HEK293 (cell line): ENCODE measurements at regions not wholly inside any gene's neighbourhood (a gene's known extent, or its start where the extent isn't known, plus 50 kb on each side); places are given as distances from the start of the nearest gene placed in this dataset.

ENCODE experiments used
- CTCF ChIA-PET: fragments of 350-600 bp; formaldehyde crosslinking; extraction: SDS; loops from one replicate; lab custom pipeline; 2021; ENCODE audit warnings: antibody characterized with exemption; lab: Yijun Ruan, JAX
- POLR2A ChIA-PET: fragments of 300-600 bp; formaldehyde crosslinking; extraction: SDS; loops from one replicate; lab custom pipeline; 2020; ENCODE audit warnings: antibody characterized with exemption, inconsistent platforms; lab: Yijun Ruan, JAX
- H3K27ac ChIP-seq: fragments of 200-500 bp; sonication (Bioruptor generic); 2 replicates; pipeline ENCODE4 v1.5.1; 2014; ENCODE audit warnings: low read depth, low read length, control low read depth, inconsistent platforms; ENCODE audit errors: extremely low read depth
- H3K36me3 ChIP-seq, 2 experiments: fragments of 200-500 bp in 1 of 2; sonication (Bioruptor generic) in 1 of 2; 1 replicate in 1 of 2; 2 replicates in 1 of 2; pipeline ENCODE4 v1.5.1; 2014 to 2017; ENCODE audit warnings: inconsistent platforms in 2 of 2, low read length in 2 of 2; ENCODE audit not compliant: control insufficient read depth in 2 of 2, insufficient read depth in 1 of 2
- H3K4me1 ChIP-seq: fragments of 200-500 bp; sonication (Bioruptor generic); 2 replicates; pipeline ENCODE4 v1.5.1; 2014; ENCODE audit warnings: mild to moderate bottlenecking, low read length, inconsistent platforms; ENCODE audit not compliant: control insufficient read depth, insufficient read depth
- H3K4me3 ChIP-seq: 2 replicates; pipeline ENCODE4 v1.5.1; 2011; ENCODE audit warnings: low read depth, mild to moderate bottlenecking, control low read depth, low read length, moderate library complexity
- H3K9me3 ChIP-seq: fragments of 200-500 bp; sonication (Bioruptor generic); 2 replicates; pipeline ENCODE4 v1.5.1; 2014; ENCODE audit warnings: low read depth, low read length, inconsistent platforms; ENCODE audit not compliant: control insufficient read depth, insufficient read depth
- BCL11A ChIP-seq: fragments of 450-650 bp; formaldehyde crosslinking; IDR thresholded peaks from 2 replicates; pipeline ENCODE4 v1.5.1; 2016; ENCODE audit warnings: low read depth, missing biosample characterization, missing genetic modification characterization
- MEIS1 ChIP-seq: sonication (generic); formaldehyde crosslinking; IDR thresholded peaks from 2 replicates; pipeline ENCODE4 v1.8.1; 2022; ENCODE audit warnings: missing genetic modification reagents, mild to moderate bottlenecking, borderline replicate concordance
- PRDM10 ChIP-seq: fragments of 450-650 bp; formaldehyde crosslinking; IDR thresholded peaks from 2 replicates; pipeline ENCODE4 v1.5.1; 2016; ENCODE audit warnings: missing biosample characterization, missing genetic modification characterization
- SP2 ChIP-seq: fragments of 450-650 bp; formaldehyde crosslinking; IDR thresholded peaks from 2 replicates; pipeline ENCODE4 v1.5.1; 2016; ENCODE audit warnings: missing biosample characterization, missing genetic modification characterization
- ZBTB7A ChIP-seq: fragments of 450-650 bp; formaldehyde crosslinking; IDR thresholded peaks from 2 replicates; pipeline ENCODE4 v1.5.1; 2016; ENCODE audit warnings: low read depth, missing biosample characterization, missing genetic modification characterization
- ZNF174 ChIP-seq: fragments of 450-650 bp; formaldehyde crosslinking; IDR thresholded peaks from 2 replicates; pipeline ENCODE4 v1.5.0; 2017; ENCODE audit warnings: missing biosample characterization, mild to moderate bottlenecking, missing genetic modification characterization
- ZNF2 ChIP-seq: fragments of 450-650 bp; formaldehyde crosslinking; IDR thresholded peaks from 2 replicates; pipeline ENCODE4 v1.5.1; 2016; ENCODE audit warnings: missing biosample characterization, missing genetic modification characterization
- ZNF214 ChIP-seq: fragments of 450-650 bp; formaldehyde crosslinking; IDR thresholded peaks from 2 replicates; pipeline ENCODE4 v1.5.1; 2017; ENCODE audit warnings: missing biosample characterization, mild to moderate bottlenecking, missing genetic modification characterization, borderline replicate concordance
- ZNF324 ChIP-seq: fragments of 450-650 bp; formaldehyde crosslinking; IDR thresholded peaks from 2 replicates; pipeline ENCODE4 v1.5.1; 2016; ENCODE audit warnings: missing biosample characterization, missing genetic modification characterization
- ZNF394 ChIP-seq: fragments of 450-650 bp; formaldehyde crosslinking; IDR thresholded peaks from 2 replicates; pipeline ENCODE4 v1.5.1; 2016; ENCODE audit warnings: missing biosample characterization, missing genetic modification characterization, mild to moderate bottlenecking, moderate library complexity, borderline replicate concordance
- ZNF521 ChIP-seq: fragments of 450-650 bp; formaldehyde crosslinking; IDR thresholded peaks from 2 replicates; pipeline ENCODE4 v1.5.1; 2017; ENCODE audit warnings: missing biosample characterization, mild to moderate bottlenecking, missing genetic modification characterization
- ZNF530 ChIP-seq: fragments of 450-650 bp; formaldehyde crosslinking; IDR thresholded peaks from 2 replicates; pipeline ENCODE4 v1.5.1; 2016; ENCODE audit warnings: low read depth, missing biosample characterization, missing genetic modification characterization
- ZNF692 ChIP-seq: fragments of 450-650 bp; formaldehyde crosslinking; IDR thresholded peaks from 2 replicates; pipeline ENCODE4 v1.5.1; 2016; ENCODE audit warnings: missing biosample characterization, missing genetic modification characterization
- ZNF768 ChIP-seq: fragments of 450-650 bp; formaldehyde crosslinking; IDR thresholded peaks from 2 replicates; pipeline ENCODE4 v1.5.1; 2018; ENCODE audit warnings: missing biosample characterization, mild to moderate bottlenecking, missing genetic modification characterization
- TF ChIP-seq, protein P1 (sequence below): sonication (generic); formaldehyde crosslinking; IDR thresholded peaks from 2 replicates; pipeline ENCODE4 v1.8.1; 2022; ENCODE audit warnings: mild to moderate bottlenecking, moderate library complexity, missing genetic modification reagents
- TF ChIP-seq, protein P2 (sequence below): fragments of 450-650 bp; formaldehyde crosslinking; IDR thresholded peaks from 2 replicates; pipeline ENCODE4 v1.5.1; 2016; ENCODE audit warnings: missing biosample characterization, missing genetic modification characterization, low read depth

GRCh38 chr7:94738071-94738470, 82.1 kb upstream of the SGCE start:
- no peak overlapping the region for H3K4me3 ChIP-seq
- H3K9me3 ChIP-seq = no peaks in the 10 kb centered on the region
- ChIA-PET CTCF (interaction anchor here (0.6 kb wide), 2 partner anchors 63 to 373 kb away, joined by 3 to 4 read pairs; no protein-coding TSS in a partner anchor), POLR2A (no interaction called here)
- TF ChIP-seq SP2 (no peak), ZNF394 (tag by site-specific recombination) (no peak), ZNF2 (no peak), ZNF521 (tag by site-specific recombination) (no peak)
- no peaks in the 10 kb centered on the region for H3K36me3 ChIP-seq
- no peaks in the 10 kb centered on the region for H3K4me1 ChIP-seq
- no peak overlapping the region for H3K27ac ChIP-seq

GRCh38 chr7:94739180-94739579, 83.2 kb upstream of the SGCE start:
- Histone ChIP-seq H3K9me3 (no peaks in the 10 kb centered on the region), H3K4me3 (no peak overlapping the region), H3K27ac (no peak overlapping the region), H3K36me3 (no peaks in the 10 kb centered on the region), H3K4me1 (no peaks in the 10 kb centered on the region)
- TF ChIP-seq ZNF530 (tag by site-specific recombination) (no peak), ZNF768 (no peak), ZNF174 (tag by site-specific recombination) (no peak), PRDM10 (no peak), ZNF692 (tag by site-specific recombination) (no peak), ZNF324 (tag by site-specific recombination) (no peak), ZBTB7A (tag by site-specific recombination) (no peak), BCL11A (tag by site-specific recombination) (no peak), MEIS1 (no peak), ZNF214 (tag by site-specific recombination) (no peak)
- TF ChIP-seq, protein P1, sequence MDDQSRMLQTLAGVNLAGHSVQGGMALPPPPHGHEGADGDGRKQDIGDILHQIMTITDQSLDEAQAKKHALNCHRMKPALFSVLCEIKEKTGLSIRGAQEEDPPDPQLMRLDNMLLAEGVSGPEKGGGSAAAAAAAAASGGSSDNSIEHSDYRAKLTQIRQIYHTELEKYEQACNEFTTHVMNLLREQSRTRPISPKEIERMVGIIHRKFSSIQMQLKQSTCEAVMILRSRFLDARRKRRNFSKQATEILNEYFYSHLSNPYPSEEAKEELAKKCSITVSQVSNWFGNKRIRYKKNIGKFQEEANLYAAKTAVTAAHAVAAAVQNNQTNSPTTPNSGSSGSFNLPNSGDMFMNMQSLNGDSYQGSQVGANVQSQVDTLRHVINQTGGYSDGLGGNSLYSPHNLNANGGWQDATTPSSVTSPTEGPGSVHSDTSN (CRISPR knock-in tag) = no peak
- TF ChIP-seq, protein P2, sequence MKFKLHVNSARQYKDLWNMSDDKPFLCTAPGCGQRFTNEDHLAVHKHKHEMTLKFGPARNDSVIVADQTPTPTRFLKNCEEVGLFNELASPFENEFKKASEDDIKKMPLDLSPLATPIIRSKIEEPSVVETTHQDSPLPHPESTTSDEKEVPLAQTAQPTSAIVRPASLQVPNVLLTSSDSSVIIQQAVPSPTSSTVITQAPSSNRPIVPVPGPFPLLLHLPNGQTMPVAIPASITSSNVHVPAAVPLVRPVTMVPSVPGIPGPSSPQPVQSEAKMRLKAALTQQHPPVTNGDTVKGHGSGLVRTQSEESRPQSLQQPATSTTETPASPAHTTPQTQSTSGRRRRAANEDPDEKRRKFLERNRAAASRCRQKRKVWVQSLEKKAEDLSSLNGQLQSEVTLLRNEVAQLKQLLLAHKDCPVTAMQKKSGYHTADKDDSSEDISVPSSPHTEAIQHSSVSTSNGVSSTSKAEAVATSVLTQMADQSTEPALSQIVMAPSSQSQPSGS (tag by site-specific recombination) = no peak
- ChIA-PET POLR2A (no interaction called here), CTCF (no interaction called here)
